Activated naive CD4-positive, alpha-beta T cell treated with anti-CD3 and anti-CD28 coated beads, Interleukin-2, amount 50 U/mL, for 16 hours (primary cell): ENCODE measurements at regions not wholly inside any gene's neighbourhood (a gene's known extent, or its start where the extent isn't known, plus 50 kb on each side); places are given as distances from the start of the nearest gene placed in this dataset.
A peak's percentile ranks its signal among the peaks of the same experiment; 100 is the strongest.
"Not testable (repeated sequence)": the region's sequence is repeated elsewhere in the genome, so short reads cannot be mapped to it uniquely, and the experiment has no call there.

ENCODE experiments used
- DNase-seq: peaks from one replicate; pipeline ENCODE4 v3.0.0-alpha.2; 2020

DNA sequence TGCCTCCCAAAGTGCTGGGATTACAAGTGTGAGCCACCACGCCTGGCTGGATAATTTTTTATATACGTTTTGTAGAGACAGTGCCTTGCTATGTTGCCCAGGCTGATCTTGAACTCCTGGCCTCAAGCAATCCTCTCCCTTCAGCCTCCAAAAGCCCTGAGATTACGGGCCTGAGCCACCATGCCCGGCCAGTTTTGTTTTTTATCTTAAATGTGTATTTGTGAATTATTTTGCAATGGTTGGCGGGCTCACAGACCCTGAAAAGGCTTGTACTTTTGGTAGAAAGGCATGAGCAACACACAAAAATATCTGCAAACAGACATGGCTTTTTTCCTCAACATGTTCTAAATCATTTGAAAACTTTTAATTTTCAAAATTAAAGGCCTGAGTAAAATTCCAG is 73.4 kb upstream of the TMEM18 start:
- no peak for DNase-seq

DNA sequence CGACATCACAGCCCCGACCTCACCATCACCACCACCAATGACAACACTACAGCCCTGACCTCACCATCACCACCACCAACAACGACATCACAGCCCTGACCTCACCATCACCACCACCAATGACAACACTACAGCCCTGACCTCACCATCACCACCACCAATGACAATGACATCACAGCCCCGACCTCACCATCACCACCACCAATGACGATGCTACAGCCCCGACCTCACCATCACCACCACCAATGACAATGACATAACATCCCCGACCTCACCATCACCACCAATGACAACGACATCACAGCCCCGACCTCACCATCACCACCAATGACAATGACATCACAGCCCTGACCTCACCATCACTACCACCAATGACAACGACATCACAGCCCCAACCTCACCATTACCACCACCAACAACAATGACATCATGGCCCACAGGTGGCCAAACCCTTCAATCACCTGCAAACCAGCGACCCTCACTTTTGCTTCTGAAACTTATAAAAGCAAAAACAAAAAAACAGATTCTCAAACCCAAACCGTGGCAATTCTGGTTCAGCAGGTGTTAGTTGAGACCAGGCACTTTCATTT is 70.7 kb upstream of the TMEM18 start:
- DNase-seq: no peak

DNA sequence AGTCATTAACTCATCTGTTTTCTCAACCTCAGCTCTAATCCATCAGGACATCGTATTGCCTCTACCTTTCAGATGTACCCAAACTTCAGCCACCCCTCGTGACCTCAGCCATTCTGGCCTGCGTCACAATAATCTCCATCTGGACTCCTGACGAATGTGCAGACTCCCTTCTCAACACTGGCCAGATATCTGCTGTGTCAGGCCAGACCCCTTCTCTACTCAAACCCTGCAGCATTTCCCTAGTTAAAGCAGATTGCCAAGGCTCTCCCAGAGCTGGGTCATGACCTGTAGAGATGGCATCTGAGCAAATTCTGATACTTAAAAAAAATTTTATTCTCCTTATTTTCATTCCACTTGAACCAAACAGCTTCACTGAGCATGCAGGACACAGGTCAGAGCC is 69.5 kb upstream of the TMEM18 start:
- no peak for DNase-seq

DNA sequence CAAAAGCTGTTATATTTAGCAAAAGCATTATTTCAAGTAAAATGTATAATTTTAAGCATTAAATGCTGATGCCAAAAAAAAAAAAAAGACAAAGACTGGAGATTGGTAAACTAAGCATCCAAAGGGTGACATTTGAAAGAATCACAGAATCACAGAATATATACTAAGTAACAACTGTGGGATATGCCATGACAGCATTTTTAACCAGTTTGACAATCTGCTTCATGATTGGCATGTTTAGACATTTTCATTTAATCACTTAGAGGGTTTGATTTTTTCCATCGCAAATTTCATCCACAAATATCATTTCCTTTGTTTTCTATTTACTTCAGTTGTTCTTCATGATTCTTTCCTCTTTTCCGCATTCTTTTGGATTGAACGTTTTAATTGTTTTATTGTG is 66.9 kb upstream of the TMEM18 start:
- no peak for DNase-seq

DNA sequence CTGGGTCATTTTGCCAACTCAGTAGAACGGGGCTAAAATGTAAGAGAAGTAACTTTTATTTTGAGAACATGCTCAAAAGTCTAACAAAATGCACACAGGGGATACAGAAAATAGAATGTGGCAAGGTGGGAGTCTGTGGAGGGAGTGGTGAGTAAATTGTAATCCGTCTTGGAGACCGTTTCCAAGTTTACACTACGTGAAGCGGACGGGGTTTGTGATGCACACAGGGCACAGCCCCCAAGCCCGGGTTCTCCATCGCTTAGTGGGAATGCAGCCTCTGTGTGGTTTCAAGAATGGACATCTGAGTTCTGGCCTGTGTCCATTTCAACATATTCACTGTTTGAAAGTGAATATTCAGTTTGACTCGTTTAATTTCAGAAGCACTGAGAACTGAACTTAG is 65.0 kb upstream of the TMEM18 start:
- no peak for DNase-seq

DNA sequence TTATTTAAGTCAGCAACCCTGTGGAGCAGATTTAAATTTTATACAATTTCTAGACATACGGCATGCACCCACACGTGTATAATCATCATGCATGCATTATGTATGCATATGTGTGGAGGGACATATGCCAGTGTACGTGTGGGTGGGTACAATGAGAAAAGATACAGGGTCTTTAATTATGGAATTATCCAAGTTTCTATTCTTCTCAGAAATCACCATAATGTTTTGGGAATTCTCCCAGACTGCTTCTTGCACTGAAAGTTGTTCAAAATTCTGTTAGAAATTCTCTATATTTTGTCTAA is 63.9 kb upstream of the TMEM18 start:
- no peak for DNase-seq

DNA sequence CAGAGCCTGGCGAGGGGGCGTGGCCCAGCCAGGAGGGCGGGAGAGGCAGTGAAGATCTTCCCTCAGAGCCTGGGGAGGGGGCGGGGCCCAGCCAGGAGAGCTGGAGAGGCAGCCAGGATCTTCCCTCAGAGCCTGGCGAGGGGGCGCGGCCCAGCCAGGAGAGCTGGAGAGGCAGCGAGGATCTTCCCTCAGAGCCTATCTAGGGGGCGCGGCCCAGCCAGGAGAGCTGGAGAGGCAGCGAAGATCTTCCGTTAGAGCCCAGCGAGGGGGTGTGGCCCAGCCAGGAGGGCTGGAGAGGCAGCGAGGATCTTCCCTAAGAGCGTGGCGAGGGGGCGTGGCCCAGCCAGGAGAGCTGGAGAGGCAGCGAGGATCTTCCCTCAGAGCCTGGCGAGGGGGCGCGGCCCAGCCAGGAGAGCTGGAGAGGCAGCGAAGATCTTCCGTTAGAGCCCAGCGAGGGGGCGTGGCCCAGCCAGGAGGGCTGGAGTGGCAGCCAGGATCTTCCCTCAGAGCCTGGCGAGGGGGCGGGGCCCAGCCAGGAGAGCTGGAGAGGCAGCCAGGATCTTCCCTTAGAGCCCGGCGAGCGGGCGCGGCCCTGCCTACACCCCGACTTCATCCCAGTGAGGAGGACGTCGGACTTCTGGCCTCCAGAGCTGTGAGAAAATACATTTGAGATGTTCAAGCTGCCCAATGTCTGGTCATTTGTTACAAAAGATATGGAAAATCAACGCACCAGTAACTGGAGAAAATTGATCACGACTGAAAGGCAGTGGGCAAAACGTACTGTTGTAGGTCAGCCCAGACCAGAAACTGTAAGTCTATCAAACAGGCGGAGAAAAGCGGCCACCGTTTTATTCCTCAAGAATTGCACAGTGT is 63.4 kb upstream of the TMEM18 start:
- DNase-seq: peak; percentile 55

DNA sequence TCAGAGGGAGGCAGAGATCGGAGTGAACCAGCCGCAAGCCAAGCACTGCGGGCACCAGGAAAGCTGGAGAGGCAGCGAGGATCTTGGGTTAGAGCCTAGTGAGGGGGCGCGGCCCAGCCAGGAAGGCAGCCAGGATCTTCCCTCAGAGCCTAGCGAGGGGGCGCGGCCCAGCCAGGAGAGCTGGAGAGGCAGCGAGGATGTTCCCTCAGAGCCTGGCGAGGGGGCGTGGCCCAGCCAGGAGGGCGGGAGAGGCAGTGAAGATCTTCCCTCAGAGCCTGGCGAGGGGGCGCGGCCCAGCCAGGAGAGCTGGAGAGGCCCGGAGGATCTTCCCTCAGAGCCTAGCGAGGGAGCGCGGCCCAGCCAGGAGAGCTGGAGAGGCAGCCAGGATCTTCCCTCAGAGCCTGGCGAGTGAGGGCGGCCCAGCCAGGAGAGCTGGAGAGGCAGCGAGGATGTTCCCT is 62.7 kb upstream of the TMEM18 start:
- DNase-seq: not testable (repeated sequence)

DNA sequence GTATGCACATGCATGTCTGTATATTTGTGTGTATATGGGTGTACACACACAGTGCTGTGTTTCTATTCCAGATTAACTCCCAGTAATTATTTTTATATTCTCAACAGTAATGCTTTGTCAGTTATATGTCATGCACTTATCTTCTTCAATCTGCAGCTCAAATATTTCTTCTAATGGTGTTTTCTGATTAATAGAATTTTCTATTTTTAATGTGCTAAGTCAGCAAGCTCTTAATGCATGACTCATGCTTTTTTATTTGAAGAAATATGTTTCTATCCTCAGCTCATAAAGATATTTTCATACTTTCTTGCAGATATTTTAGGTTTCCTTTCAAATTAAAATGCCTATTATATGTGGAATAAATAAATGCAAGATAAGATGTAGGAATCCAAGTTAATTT is 59.7 kb upstream of the TMEM18 start:
- DNase-seq: no peak

DNA sequence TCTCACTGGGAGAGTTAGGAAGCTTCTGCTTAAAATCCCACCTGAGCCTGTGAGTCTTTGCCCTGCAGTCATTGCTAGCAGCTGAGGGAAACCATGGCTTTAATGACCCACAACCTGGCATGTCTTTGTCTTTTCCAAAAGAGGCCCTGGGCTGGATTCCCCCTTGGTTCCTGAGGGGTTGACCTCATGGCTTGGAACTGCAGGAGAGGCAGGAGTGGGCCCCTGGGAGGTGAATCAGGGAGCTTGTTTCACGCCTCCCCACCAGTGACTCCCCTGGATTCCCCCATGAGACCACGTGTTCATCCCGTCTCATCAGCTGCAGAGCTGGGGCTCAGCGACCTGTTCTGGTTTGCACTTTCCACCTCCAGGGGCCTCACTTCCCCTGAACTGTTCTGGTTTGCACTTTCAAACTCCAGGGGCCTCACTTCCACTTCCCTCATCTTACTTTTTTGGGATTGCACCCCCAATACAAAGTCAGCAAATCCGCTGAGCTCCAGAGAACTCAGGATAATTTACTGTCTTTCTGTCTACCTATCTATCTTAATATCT is 58.5 kb upstream of the TMEM18 start:
- no peak for DNase-seq

DNA sequence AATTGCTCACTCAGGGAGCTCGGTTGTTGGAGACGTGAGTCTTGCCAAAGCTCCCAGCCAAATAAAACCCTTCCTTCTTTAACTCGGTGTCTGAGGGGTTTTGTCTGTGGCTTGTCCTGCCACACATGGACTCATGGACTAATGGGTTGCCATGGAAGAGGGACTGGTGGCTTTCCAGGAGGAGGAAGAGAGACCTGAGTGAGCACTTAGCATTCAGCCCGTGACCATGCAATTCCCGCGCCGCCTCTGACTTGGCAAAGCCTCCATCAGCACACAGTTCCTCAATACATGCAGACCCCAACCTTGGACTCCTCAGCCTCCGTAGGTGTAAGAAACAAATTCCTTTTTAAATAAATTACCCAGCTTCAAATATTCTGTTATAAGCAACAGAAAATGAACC is 57.3 kb upstream of the TMEM18 start:
- no peak for DNase-seq

DNA sequence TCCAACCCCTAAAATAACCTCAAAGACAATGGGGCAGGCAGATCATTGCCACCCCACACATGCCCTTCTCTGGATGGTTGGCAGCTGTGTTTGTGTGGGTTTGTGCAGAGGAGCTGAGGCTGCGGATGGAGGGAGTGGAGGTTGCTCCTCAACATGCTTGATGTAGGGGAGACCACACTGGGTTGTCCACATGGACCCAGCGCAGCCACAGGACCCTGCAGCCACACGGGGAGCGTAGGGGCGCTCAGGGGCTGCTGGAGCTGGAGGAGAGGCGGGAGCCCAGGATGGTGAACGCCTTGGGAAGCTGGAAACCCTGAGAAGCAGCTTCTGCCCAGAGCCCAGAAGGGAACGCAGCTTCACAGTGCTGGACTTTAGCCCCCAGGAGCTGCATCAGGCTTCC is 56.3 kb upstream of the TMEM18 start:
- no peak for DNase-seq

DNA sequence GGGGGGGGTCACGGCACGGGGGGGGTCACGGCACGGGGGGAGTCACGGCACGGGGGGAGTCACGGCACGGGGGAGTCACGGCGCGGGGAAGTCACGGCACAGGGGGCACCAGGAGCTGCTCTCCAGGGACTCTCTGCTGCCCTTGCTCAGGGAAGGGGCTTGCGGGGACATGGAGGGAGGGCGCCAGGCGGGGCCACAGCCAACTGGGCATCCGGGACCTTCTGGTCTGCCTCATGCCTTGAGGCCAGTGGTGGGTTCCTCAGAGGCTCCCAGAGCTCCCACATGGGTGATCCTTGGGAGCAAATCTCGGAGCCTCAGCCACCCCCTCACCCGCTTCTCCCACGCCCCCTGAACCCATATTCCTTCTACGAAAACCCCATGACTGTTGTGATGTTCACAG is 55.8 kb upstream of the TMEM18 start:
- DNase-seq: no peak

DNA sequence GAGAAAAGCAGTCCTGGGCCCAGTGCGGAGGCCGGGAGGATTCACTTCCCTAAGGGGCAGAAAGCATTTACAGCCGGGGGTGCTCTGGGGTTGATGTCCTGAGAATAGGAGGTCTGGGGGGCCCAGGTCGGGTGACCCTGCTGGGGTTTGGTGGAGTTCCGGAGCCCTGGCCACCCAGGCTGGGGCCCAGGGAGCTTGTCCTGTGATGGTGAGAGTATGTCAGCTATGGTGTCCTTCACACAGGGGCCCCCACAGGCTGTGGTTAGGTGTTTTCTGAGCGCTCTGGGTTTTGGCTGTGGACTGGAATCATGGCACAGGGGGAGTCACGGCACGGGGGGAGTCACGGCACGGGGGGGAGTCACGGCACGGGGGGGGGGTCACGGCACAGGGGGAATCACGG is 54.5 kb upstream of the TMEM18 start:
- no peak for DNase-seq

DNA sequence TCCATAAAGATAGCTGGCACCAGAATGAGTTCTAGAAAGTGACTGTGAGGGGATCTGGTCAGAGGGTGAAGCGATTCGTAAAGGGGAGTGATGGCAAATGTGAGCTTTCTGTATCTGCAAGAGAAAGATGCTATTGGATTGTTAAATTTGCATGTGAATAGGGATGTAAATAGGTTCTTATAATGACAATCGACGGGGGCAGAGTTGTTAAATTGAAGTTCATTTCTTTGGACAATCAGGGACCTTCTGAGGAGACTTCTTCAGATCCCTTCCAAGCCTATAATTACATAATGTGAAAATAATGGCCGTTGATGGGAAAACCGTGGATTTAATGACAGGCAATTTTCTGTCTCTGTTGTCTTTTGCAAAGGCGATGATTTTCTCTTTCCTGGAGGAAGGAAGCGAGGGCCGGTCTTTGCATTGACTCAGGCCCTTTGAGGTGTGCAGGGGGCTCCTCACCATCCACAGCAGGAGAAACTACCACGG is 52.2 kb upstream of the TMEM18 start:
- DNase-seq: no peak

DNA sequence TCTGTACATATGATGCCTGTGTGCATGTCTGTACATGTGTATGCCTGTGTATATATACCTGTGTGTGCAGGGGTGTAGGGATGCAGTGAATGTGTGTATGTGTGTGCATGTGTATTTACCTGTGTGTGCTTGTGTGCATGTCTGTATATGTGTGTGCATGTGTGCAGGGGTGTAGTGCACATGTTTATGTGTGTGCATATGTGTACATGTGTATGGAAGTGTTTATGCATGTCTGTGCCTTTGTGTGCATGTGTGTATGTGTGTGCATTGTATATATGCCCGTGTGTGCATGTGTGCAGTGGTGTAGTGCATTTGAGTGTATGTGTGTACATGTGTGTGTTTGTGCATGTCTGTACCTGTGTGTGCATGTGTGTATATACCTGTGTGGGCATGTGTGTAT is 51.0 kb upstream of the TMEM18 start:
- no peak for DNase-seq

DNA sequence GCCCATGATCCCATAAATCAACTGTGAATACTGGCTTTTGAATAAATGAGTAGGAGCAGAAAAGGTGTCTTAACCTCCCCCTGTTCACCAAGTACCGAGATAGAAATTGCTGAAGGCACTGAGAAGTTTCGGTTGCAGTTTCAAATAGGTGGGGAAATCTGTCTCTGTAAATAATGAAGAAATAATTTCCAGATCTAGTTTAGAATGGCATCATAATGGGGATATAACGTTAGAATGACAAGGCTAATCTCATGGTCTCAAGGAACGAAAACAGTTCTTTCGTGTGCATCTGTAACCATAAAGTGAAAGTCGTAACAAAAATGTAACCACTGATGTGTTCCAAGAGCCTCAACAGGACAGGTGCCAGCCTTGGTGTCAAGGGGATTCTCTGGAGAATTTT is 49.9 kb upstream of the TMEM18 start:
- DNase-seq: no peak
